H1 (cell line): ENCODE measurements at regions not wholly inside any gene's neighbourhood (a gene's known extent, or its start where the extent isn't known, plus 50 kb on each side); places are given as distances from the start of the nearest gene placed in this dataset.

Experiments used
- CTCF ChIA-PET: fragments of 300-600 bp; sonication (Branson Sonifier 250); formaldehyde crosslinking; loops from one replicate; lab custom pipeline; 2021; ENCODE audit not compliant: partially characterized antibody; lab: Charles Lee
- POLR2A ChIA-PET: fragments of 300-600 bp; sonication (Branson Sonifier 250); formaldehyde crosslinking; loops from one replicate; lab custom pipeline; 2021; ENCODE audit warnings: inconsistent platforms; ENCODE audit not compliant: partially characterized antibody; lab: Charles Lee
- DNase-seq, 2 experiments: peaks; one replicate each; pipeline versions ENCODE4 v3.0.0 to v3.0.0-alpha.2; 2010 to 2022; ENCODE audit warnings: low spot score in 2 of 2, low read depth in 1 of 2, mixed read lengths in 1 of 2
- FAIRE-seq: peaks from 2 replicates; lab custom pipeline; 2011; peaks lifted over from hg19 to GRCh38; lab: Jason Lieb, UNC
- H2AFZ ChIP-seq: 2 replicates; pipeline ENCODE4 v1.8.1; 2012; ENCODE audit warnings: low read length, inconsistent platforms
- H2AK5ac ChIP-seq: 2 replicates; pipeline ENCODE4 v1.6.1; 2013; ENCODE audit warnings: low read depth, low read length
- H2BK120ac ChIP-seq: replicated peaks from 2 replicates; pipeline ENCODE3; 2013; ENCODE audit warnings: low read depth, low read length, inconsistent platforms
- H2BK12ac ChIP-seq: 2 replicates; pipeline ENCODE4 v1.6.1; 2013; ENCODE audit warnings: low read depth, low read length
- H2BK15ac ChIP-seq: 2 replicates; pipeline ENCODE4 v1.6.1; 2013; ENCODE audit warnings: low read length
- H2BK20ac ChIP-seq: 2 replicates; pipeline ENCODE4 v1.6.1; 2013; ENCODE audit warnings: low read length
- H2BK5ac ChIP-seq: 2 replicates; pipeline ENCODE4 v1.6.1; 2013; ENCODE audit warnings: low read depth, low read length
- H3K14ac ChIP-seq: 2 replicates; pipeline ENCODE4 v1.6.1; 2013; ENCODE audit warnings: inconsistent platforms; ENCODE audit not compliant: insufficient read length
- H3K18ac ChIP-seq: 2 replicates; pipeline ENCODE4 v1.6.1; 2013; ENCODE audit warnings: low read length; ENCODE audit errors: extremely low read depth
- H3K23ac ChIP-seq: 2 replicates; pipeline ENCODE4 v1.6.1; 2013; ENCODE audit warnings: inconsistent platforms; ENCODE audit not compliant: insufficient read length
- H3K23me2 ChIP-seq: 2 replicates; pipeline ENCODE4 v1.6.1; 2013; ENCODE audit warnings: low read depth, low read length
- H3K27ac ChIP-seq: 2 replicates; pipeline ENCODE4 v1.6.1; 2011; ENCODE audit warnings: low read depth, low read length, inconsistent platforms
- H3K27me3 ChIP-seq, 4 experiments: replicated peaks in 1 of 4; 1 replicate in 1 of 4; 2 replicates in 3 of 4; pipeline versions ENCODE4 v1.6.1 to v1.8.1; 2011 to 2013; ENCODE audit warnings: low read length in 3 of 4, mild to moderate bottlenecking in 3 of 4, inconsistent platforms in 2 of 4, mixed read lengths in 2 of 4, moderate library complexity in 1 of 4; ENCODE audit not compliant: control insufficient read depth in 3 of 4, insufficient read depth in 3 of 4; ENCODE audit errors: extremely low read depth in 1 of 4
- H3K36me3 ChIP-seq, 4 experiments: 2 replicates each; pipeline versions ENCODE4 v1.6.1 to v1.8.1; 2011 to 2013; ENCODE audit warnings: mild to moderate bottlenecking in 4 of 4, low read length in 3 of 4, moderate library complexity in 2 of 4, control low read depth in 1 of 4, inconsistent platforms in 1 of 4; ENCODE audit not compliant: insufficient read depth in 4 of 4, control insufficient read depth in 2 of 4
- H3K4ac ChIP-seq: replicated peaks from 2 replicates; pipeline ENCODE3; 2013; ENCODE audit warnings: low read length, low read depth, mixed read lengths, inconsistent platforms; ENCODE audit not compliant: insufficient read length
- H3K4me1 ChIP-seq, 4 experiments: replicated peaks in 1 of 4; 1 replicate in 1 of 4; 2 replicates in 3 of 4; pipeline versions ENCODE4 v1.6.1 to v1.8.1; 2011 to 2013; ENCODE audit warnings: low read length in 3 of 4, inconsistent platforms in 2 of 4, mixed read lengths in 1 of 4; ENCODE audit not compliant: insufficient read depth in 4 of 4, control insufficient read depth in 3 of 4
- H3K4me2 ChIP-seq, 2 experiments: 2 replicates each; pipeline versions ENCODE4 v1.6.1 to v1.8.1; 2011 to 2013; ENCODE audit warnings: low read depth in 2 of 2, low read length in 2 of 2, control low read depth in 1 of 2, inconsistent platforms in 1 of 2, mild to moderate bottlenecking in 1 of 2; ENCODE audit not compliant: insufficient read depth in 1 of 2
- H3K4me3 ChIP-seq, 4 experiments: fragments of 200-600, 300-600 bp in 1 of 4; sonication (generic), shearing (Covaris generic), sonication (Bioruptor Twin) in 1 of 4; 2 replicates each; pipeline versions ENCODE4 v1.5.1 to v1.8.1; 2011 to 2016; ENCODE audit warnings: low read length in 4 of 4, low read depth in 3 of 4, control low read depth in 2 of 4, inconsistent platforms in 2 of 4, mild to moderate bottlenecking in 2 of 4, mixed read lengths in 1 of 4, moderate library complexity in 1 of 4; ENCODE audit not compliant: insufficient read depth in 2 of 4; ENCODE audit errors: extremely low read depth in 1 of 4
- H3K56ac ChIP-seq: replicated peaks from 2 replicates; pipeline ENCODE3; 2013; ENCODE audit warnings: low read depth, mild to moderate bottlenecking, mixed read lengths, low read length, inconsistent platforms; ENCODE audit not compliant: insufficient read length
- H3K79me1 ChIP-seq: 2 replicates; pipeline ENCODE4 v1.6.1; 2013; ENCODE audit warnings: low read depth, low read length, control low read depth
- H3K79me2 ChIP-seq, 2 experiments: 2 replicates each; pipeline versions ENCODE4 v1.6.1 to v1.8.1; 2012 to 2013; ENCODE audit warnings: low read length in 2 of 2, mild to moderate bottlenecking in 2 of 2, inconsistent platforms in 1 of 2; ENCODE audit not compliant: insufficient read depth in 2 of 2, control insufficient read depth in 1 of 2
- H3K9ac ChIP-seq, 4 experiments: replicated peaks in 1 of 4; 1 replicate in 1 of 4; 2 replicates in 3 of 4; pipeline versions ENCODE4 v1.6.1 to v1.8.1; 2011 to 2013; ENCODE audit warnings: low read depth in 3 of 4, low read length in 3 of 4, control low read depth in 2 of 4, mild to moderate bottlenecking in 2 of 4, moderate library complexity in 2 of 4, inconsistent platforms in 1 of 4; ENCODE audit errors: extremely low read depth in 1 of 4
- H3K9me3 ChIP-seq, 2 experiments: 2 replicates each; pipeline versions ENCODE4 v1.6.1 to v1.8.1; 2012 to 2013; ENCODE audit warnings: mild to moderate bottlenecking in 2 of 2, moderate library complexity in 2 of 2, control low read depth in 1 of 2, inconsistent platforms in 1 of 2, low read depth in 1 of 2, low read length in 1 of 2, mixed read lengths in 1 of 2; ENCODE audit not compliant: insufficient read depth in 2 of 2
- H4K20me1 ChIP-seq, 2 experiments: replicated peaks in 1 of 2; 2 replicates each; pipeline versions ENCODE3 to v1.8.1; 2011 to 2013; ENCODE audit warnings: inconsistent platforms in 2 of 2, low read length in 2 of 2, mild to moderate bottlenecking in 1 of 2; ENCODE audit not compliant: insufficient read depth in 2 of 2, control insufficient read depth in 1 of 2
- H4K5ac ChIP-seq: 2 replicates; pipeline ENCODE4 v1.6.1; 2013; ENCODE audit warnings: low read length, low read depth, mixed read lengths, inconsistent platforms; ENCODE audit not compliant: insufficient read length
- H4K8ac ChIP-seq: 2 replicates; pipeline ENCODE4 v1.8.0; 2013; ENCODE audit warnings: mild to moderate bottlenecking, moderate library complexity, low read length, inconsistent platforms; ENCODE audit not compliant: insufficient read depth; ENCODE audit errors: extremely low read depth
- H4K91ac ChIP-seq: replicated peaks from 2 replicates; pipeline ENCODE3; 2013; ENCODE audit warnings: low read length, mixed read lengths, inconsistent platforms; ENCODE audit not compliant: insufficient read length
- ATF2 ChIP-seq: IDR thresholded peaks from 2 replicates; pipeline ENCODE4 v1.6.1; 2012; ENCODE audit warnings: low read length, inconsistent platforms
- CEBPB ChIP-seq: IDR thresholded peaks from 2 replicates; pipeline ENCODE4 v1.6.1; 2012; ENCODE audit warnings: low read depth, low read length
- CREB1 ChIP-seq: IDR thresholded peaks from 2 replicates; pipeline ENCODE4 v1.6.1; 2012; ENCODE audit warnings: inconsistent platforms
- CTBP2 ChIP-seq: IDR thresholded peaks from 2 replicates; pipeline ENCODE4 v1.7.0; 2011; ENCODE audit warnings: borderline replicate concordance, mild to moderate bottlenecking, moderate library complexity, mixed read lengths, low read length; ENCODE audit not compliant: insufficient read depth, insufficient read length
- JUND ChIP-seq: IDR thresholded peaks from 2 replicates; pipeline ENCODE4 v1.6.1; 2011; ENCODE audit warnings: mild to moderate bottlenecking, improper control_type of control experiment, low read length
- RXRA ChIP-seq: IDR thresholded peaks from 2 replicates; pipeline ENCODE4 v1.6.1; 2011; ENCODE audit warnings: low read depth, mild to moderate bottlenecking, low read length, moderate library complexity; ENCODE audit not compliant: insufficient read depth
- SP4 ChIP-seq: IDR thresholded peaks from 2 replicates; pipeline ENCODE4 v1.6.1; 2012; ENCODE audit warnings: low read length, inconsistent platforms
- YY1 ChIP-seq: IDR thresholded peaks from 2 replicates; pipeline ENCODE4 v1.6.1; 2011; ENCODE audit warnings: low read depth, mild to moderate bottlenecking, low read length
- WGBS, 2 experiments: shearing (Covaris generic) in 1 of 2; methylation state at CpG; one replicate each; pipeline versions ENCODE4 v1.1.6 to v1.1.7; 2013 to 2015; ENCODE audit warnings: low lambda C conversion rate in 2 of 2, mixed read lengths in 2 of 2, inconsistent platforms in 1 of 2, low coverage in 1 of 2, missing lambda C conversion rate in 1 of 2; ENCODE audit not compliant: insufficient replicate concordance in 2 of 2, insufficient coverage in 1 of 2, insufficient read length in 1 of 2; ENCODE audit errors: extremely low coverage in 1 of 2, missing lambda C conversion rate in 1 of 2; 5-methylcytosine and 5-hydroxymethylcytosine counted together
- TF ChIP-seq, protein P1 (sequence below): IDR thresholded peaks from 2 replicates; pipeline ENCODE4 v1.6.1; 2012; ENCODE audit warnings: inconsistent platforms
- TF ChIP-seq, protein P2 (sequence below): IDR thresholded peaks from 2 replicates; pipeline ENCODE4 v1.6.1; 2011; ENCODE audit warnings: low read depth, mild to moderate bottlenecking, low read length; ENCODE audit not compliant: insufficient read depth

GRCh38 chr2:5316001-5316490, 376.1 kb upstream of the SOX11 start:
- FAIRE-seq, result no peak
- Histone ChIP-seq H2BK12ac (no peak overlapping the region), H4K5ac (no peak overlapping the region), H3K27ac (no peak overlapping the region), H3K18ac (no peak overlapping the region), H3K36me3 (no peaks in the 10 kb centered on the region), H2AK5ac (no peak overlapping the region), H3K14ac (no peak overlapping the region), H3K27me3 (no peaks in the 10 kb centered on the region), H2BK15ac (no peak overlapping the region), H3K4me1 (no peaks in the 10 kb centered on the region), H3K4me2 (no peak overlapping the region), H3K9ac (no peak overlapping the region), H4K20me1 (no peaks in the 10 kb centered on the region), H3K4me3 (no peak overlapping the region), H3K79me2 (no peaks in the 10 kb centered on the region), H3K23me2 (no peaks in the 10 kb centered on the region), H3K79me1 (no peaks in the 10 kb centered on the region), H3K23ac (no peak overlapping the region), H2BK5ac (no peak overlapping the region), H2BK20ac (no peak overlapping the region), H2AFZ (no peak overlapping the region), H3K56ac (no peak overlapping the region), H4K91ac (no peak overlapping the region), H4K8ac (no peak overlapping the region), H2BK120ac (no peak overlapping the region), H3K4ac (no peak overlapping the region), H3K9me3 (no peaks in the 10 kb centered on the region)
- 100% methylated on average over 1 of the region's 1 CpG; no CpG with 5 or more reads in 1 of the 2 experiments for WGBS, 2 experiments
- no peak for DNase-seq
- ChIA-PET CTCF (interaction anchor here (0.9 kb wide), 1 partner anchor 11 kb away, joined by 3 read pairs; no protein-coding TSS in a partner anchor), POLR2A (interaction anchor here (0.6 kb wide), 1 partner anchor 18 kb away, joined by 3 read pairs; no protein-coding TSS in a partner anchor)
- TF ChIP-seq RXRA (no peak), SP4 (no peak), CREB1 (no peak), YY1 (no peak), CTBP2 (no peak), ATF2 (no peak), CEBPB (no peak), JUND (no peak)
- TF ChIP-seq, protein P1, sequence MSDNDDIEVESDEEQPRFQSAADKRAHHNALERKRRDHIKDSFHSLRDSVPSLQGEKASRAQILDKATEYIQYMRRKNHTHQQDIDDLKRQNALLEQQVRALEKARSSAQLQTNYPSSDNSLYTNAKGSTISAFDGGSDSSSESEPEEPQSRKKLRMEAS, result no peak
- TF ChIP-seq, protein P2, sequence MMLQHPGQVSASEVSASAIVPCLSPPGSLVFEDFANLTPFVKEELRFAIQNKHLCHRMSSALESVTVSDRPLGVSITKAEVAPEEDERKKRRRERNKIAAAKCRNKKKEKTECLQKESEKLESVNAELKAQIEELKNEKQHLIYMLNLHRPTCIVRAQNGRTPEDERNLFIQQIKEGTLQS, result no peak
